ENCODE measurements at regions not wholly inside any gene's neighbourhood (a gene's known extent, or its start where the extent isn't known, plus 50 kb on each side); places are given as distances from the start of the nearest gene placed in this dataset.
"Not testable (repeated sequence)": the region's sequence is repeated elsewhere in the genome, so short reads cannot be mapped to it uniquely, and the experiment has no call there.

DNA sequence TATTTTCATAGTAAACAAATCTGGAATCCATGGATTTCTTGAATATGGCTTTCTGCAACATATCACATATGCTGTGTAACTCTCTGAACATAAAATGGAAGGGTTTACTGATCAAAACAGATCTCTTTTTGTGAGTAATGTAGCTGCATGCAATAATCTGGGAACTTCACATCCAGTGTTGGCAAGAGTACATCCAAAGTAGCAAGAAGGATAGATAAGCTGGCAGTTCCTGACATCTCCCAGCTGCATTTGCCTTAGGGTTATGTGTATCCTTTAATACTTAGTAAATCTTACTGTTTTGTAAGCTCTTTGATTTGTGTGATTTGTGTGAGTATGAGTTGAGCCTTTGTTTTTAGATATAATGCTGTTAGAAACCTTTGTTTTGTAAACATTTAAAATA, 280.4 kb upstream of the CNTN5 start:
- TF ChIP-seq, protein P1, sequence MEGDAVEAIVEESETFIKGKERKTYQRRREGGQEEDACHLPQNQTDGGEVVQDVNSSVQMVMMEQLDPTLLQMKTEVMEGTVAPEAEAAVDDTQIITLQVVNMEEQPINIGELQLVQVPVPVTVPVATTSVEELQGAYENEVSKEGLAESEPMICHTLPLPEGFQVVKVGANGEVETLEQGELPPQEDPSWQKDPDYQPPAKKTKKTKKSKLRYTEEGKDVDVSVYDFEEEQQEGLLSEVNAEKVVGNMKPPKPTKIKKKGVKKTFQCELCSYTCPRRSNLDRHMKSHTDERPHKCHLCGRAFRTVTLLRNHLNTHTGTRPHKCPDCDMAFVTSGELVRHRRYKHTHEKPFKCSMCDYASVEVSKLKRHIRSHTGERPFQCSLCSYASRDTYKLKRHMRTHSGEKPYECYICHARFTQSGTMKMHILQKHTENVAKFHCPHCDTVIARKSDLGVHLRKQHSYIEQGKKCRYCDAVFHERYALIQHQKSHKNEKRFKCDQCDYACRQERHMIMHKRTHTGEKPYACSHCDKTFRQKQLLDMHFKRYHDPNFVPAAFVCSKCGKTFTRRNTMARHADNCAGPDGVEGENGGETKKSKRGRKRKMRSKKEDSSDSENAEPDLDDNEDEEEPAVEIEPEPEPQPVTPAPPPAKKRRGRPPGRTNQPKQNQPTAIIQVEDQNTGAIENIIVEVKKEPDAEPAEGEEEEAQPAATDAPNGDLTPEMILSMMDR (IDR thresholded peaks at IDR 0.05) = no peak
- H3K4me1 ChIP-seq = no peaks in the 10 kb centered on the region
- intact Hi-C loops (cut with DNase I) = no loop called here
- H3K36me3 ChIP-seq = no peaks in the 10 kb centered on the region
- no peak overlapping the region for H3K27ac ChIP-seq
- no peaks in the 10 kb centered on the region for H3K27me3 ChIP-seq
- no peaks in the 10 kb centered on the region for H3K9me3 ChIP-seq
- no peak overlapping the region for H3K4me3 ChIP-seq
- no peak for DNase-seq (ENCODE audit: low spot score in 2 of 2)

DNA sequence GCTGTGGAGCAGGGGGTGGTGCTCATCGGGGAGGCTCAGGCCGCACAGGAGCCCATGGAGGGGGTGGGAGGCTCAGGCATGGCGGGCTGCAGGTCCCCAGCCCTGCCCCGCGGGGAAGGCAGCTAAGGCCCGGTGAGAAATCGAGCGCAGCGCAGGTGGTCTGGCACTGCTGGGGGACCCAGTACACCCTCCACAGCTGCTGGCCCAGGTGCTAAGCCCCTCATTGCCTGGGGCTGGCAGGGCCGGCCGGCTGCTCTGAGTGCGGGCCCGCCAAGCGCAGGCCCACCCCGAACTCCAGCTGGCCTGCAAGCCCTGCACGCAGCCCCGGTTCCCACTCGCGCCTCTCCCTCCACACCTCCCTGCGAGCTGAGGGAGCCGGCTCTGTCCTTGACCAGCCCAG, 257.3 kb upstream of the CNTN5 start:
- H3K9me3 ChIP-seq; H3K27me3 ChIP-seq; H3K4me1 ChIP-seq; H3K36me3 ChIP-seq; H3K27ac ChIP-seq; intact Hi-C loops (cut with DNase I); DNase-seq (ENCODE audit: low spot score in 2 of 2); H3K4me3 ChIP-seq: not testable (repeated sequence)

DNA sequence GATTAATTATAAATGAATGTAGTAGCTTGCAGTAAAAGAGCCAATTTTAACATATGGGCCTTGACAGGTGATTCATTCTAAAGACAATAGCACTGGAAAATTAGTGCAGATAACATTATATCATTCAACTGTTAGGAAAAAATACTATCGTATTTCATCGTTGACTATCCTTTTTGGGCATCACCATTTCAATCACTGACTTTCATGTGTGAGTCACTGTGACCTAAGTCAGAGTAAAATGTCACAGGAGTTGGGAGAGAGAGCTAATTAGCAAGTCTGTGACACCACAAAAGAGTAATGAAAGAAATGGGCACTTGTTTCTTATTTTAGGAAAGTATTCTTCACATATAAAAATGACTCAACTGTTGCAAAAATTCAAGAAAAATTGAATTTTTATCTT, 253.8 kb upstream of the CNTN5 start:
- no peaks in the 10 kb centered on the region for H3K36me3 ChIP-seq
- no peak overlapping the region for H3K27ac ChIP-seq
- intact Hi-C loops (cut with DNase I) = no loop called here
- no peaks in the 10 kb centered on the region for H3K4me1 ChIP-seq
- H3K9me3 ChIP-seq = no peaks in the 10 kb centered on the region
- no peak for DNase-seq (ENCODE audit: low spot score in 2 of 2)
- H3K4me3 ChIP-seq = no peak overlapping the region
- no peaks in the 10 kb centered on the region for H3K27me3 ChIP-seq
- TF ChIP-seq, protein P1 (IDR thresholded peaks at IDR 0.05) = no peak

DNA sequence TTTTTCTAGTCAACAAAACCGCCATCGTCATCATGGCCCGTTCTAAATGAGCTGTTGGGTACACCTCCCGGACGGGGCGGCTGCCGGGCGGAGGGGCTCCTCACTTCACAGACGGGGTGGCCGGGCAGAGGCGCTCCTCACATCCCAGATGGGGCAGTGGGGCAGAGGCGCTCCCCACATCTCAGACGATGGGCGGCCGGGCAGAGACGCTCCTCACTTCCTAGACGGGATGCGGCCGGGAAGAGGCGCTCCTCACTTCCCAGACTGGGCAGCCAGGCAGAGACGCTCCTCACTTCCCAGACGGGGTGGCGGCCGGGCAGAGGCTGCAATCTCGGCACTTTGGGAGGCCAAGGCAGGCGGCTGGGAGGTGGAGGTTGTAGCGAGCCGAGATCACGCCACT, 250.7 kb upstream of the CNTN5 start:
- not testable (repeated sequence) for H3K36me3 ChIP-seq, H3K4me3 ChIP-seq, H3K9me3 ChIP-seq

DNA sequence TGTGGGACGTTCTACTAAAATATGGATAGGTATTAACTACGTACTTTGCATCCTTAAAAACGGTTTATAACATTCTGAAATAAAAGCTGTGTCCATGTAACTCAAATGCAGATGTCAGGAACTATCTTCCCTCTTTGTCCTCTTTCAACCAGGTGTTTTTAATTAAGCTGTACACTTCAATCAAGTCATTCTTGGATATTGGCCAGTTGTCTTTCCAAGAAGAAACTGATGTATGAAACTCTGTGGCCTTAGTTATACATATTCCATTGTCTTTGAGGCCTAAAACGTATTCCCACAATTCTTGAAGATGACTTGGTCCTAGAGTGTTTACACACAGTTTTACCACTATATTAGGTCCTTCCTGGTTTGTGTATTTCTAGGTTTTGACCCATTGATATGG, 249.0 kb upstream of the CNTN5 start:
- TF ChIP-seq, protein P1 (IDR thresholded peaks at IDR 0.05) = no peak
- no peak overlapping the region for H3K4me3 ChIP-seq
- H3K9me3 ChIP-seq = no peaks in the 10 kb centered on the region
- H3K27me3 ChIP-seq = no peaks in the 10 kb centered on the region
- H3K36me3 ChIP-seq = no peaks in the 10 kb centered on the region
- H3K27ac ChIP-seq = no peak overlapping the region
- H3K4me1 ChIP-seq = no peaks in the 10 kb centered on the region
- intact Hi-C loops (cut with DNase I) = no loop called here
- DNase-seq (ENCODE audit: low spot score in 2 of 2) = no peak

More for the DNA sequence above, 250.7 kb upstream of the CNTN5 start:
- intact Hi-C loops (cut with DNase I); H3K4me1 ChIP-seq; H3K27me3 ChIP-seq; H3K27ac ChIP-seq; DNase-seq (ENCODE audit: low spot score in 2 of 2): not testable (repeated sequence)

DNA sequence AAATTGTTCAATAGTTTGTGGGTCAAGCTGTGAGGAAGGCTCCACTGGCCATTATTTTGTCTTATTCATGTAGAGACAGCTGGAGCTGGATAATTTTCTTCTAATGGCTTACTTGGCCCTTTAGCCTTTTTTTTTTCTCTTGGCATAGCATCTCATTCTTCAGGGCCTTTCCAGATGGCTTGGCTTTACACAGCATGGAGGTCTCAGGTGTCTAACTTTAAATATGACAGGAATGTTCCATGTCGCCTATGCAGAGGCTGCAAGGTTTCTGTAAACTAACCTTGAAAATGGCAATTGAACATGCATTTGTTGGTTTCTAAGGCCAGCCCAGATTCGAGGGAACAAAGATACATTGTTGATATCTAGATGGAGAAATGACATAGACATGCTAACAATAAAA, 247.9 kb upstream of the CNTN5 start:
- intact Hi-C loops (cut with DNase I) = no loop called here

DNA sequence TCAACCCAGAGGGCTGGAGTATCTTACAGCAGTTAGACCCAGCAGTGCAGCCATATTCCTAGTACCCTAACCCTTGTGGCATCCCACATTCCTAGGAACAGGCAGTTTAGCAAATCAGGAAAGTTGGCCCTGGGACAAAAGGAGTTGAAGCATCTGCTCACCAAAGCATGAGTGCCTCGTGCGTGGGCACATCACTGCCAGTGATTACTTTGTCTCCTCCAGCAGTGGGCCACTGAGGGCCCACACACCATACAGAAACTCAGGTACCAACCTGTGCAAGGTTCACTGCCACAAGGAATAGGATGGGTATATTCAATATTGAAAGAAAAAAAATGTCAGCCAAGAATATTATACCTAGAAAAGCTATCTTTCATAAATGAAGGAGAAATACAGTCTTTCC, 227.5 kb upstream of the CNTN5 start:
- H3K36me3 ChIP-seq = no peaks in the 10 kb centered on the region
- H3K27me3 ChIP-seq = no peaks in the 10 kb centered on the region
- TF ChIP-seq, protein P1 (IDR thresholded peaks at IDR 0.05) = no peak
- H3K9me3 ChIP-seq = peaks cover 0 to 15% of the 10 kb centered on the region in 2 donors
- H3K27ac ChIP-seq = no peak overlapping the region
- intact Hi-C loops (cut with DNase I) = no loop called here
- no peaks in the 10 kb centered on the region for H3K4me1 ChIP-seq
- DNase-seq (ENCODE audit: low spot score in 2 of 2) = no peak
- no peak overlapping the region for H3K4me3 ChIP-seq

More for the DNA sequence above, 247.9 kb upstream of the CNTN5 start:
- H3K36me3 ChIP-seq = no peaks in the 10 kb centered on the region
- DNase-seq (ENCODE audit: low spot score in 2 of 2) = no peak
- H3K4me3 ChIP-seq = no peak overlapping the region
- no peaks in the 10 kb centered on the region for H3K4me1 ChIP-seq
- TF ChIP-seq, protein P1 (IDR thresholded peaks at IDR 0.05) = no peak
- H3K9me3 ChIP-seq = no peaks in the 10 kb centered on the region
- H3K27me3 ChIP-seq = no peaks in the 10 kb centered on the region
- no peak overlapping the region for H3K27ac ChIP-seq

Measured in ascending aorta (tissue), 2 donors.